ENCODE measurements at regions not wholly inside any gene's neighbourhood (a gene's known extent, or its start where the extent isn't known, plus 50 kb on each side); places are given as distances from the start of the nearest gene placed in this dataset.

- Mint-ChIP-seq H3K4me3 (no peak overlapping the region), H3K27ac (peak overlapping the region; percentile 66), H3K4me1 (ENCODE audit: low read depth) (peaks cover 37% of the 10 kb centered on the region), H3K36me3 (ENCODE audit: low read depth) (peaks cover 58% of the 10 kb centered on the region), H3K9me3 (no peaks in the 10 kb centered on the region), H3K27me3 (ENCODE audit: insufficient read depth) (no peaks in the 10 kb centered on the region)
- no peak for DNase-seq (ENCODE audit: low spot score)
- intact Hi-C loops (cut with micrococcal nuclease): no loop called here
Measured at GRCh38 chr7:130887182-130887956, 153.4 kb upstream of the KLF14 start.

GRCh38 chr7:130887957-130888371 is 154.0 kb upstream of the KLF14 start:
- intact Hi-C loops (cut with micrococcal nuclease): no loop called here

GRCh38 chr7:130888468-130888867 is 154.5 kb upstream of the KLF14 start:
- H3K36me3 Mint-ChIP-seq (ENCODE audit: low read depth): peaks cover 58% of the 10 kb centered on the region
- no peak overlapping the region for H3K4me3 Mint-ChIP-seq
- no peaks in the 10 kb centered on the region for H3K27me3 Mint-ChIP-seq (ENCODE audit: insufficient read depth)
- H3K4me1 Mint-ChIP-seq (ENCODE audit: low read depth): peaks cover 45% of the 10 kb centered on the region
- peak overlapping the region; percentile 66 for H3K27ac Mint-ChIP-seq
- intact Hi-C loops (cut with micrococcal nuclease): no loop called here
- DNase-seq (ENCODE audit: low spot score): no peak
- H3K9me3 Mint-ChIP-seq: no peaks in the 10 kb centered on the region

More at GRCh38 chr7:130887957-130888371, 154.0 kb upstream of the KLF14 start:
- H3K27me3 Mint-ChIP-seq (ENCODE audit: insufficient read depth): no peaks in the 10 kb centered on the region
- no peaks in the 10 kb centered on the region for H3K9me3 Mint-ChIP-seq
- H3K4me1 Mint-ChIP-seq (ENCODE audit: low read depth): peaks cover 42% of the 10 kb centered on the region
- peak overlapping the region; percentile 66 for H3K27ac Mint-ChIP-seq
- no peak for DNase-seq (ENCODE audit: low spot score)
- H3K36me3 Mint-ChIP-seq (ENCODE audit: low read depth): peaks cover 58% of the 10 kb centered on the region
- H3K4me3 Mint-ChIP-seq: no peak overlapping the region

- no peak overlapping the region for H3K4me3 Mint-ChIP-seq
- no peaks in the 10 kb centered on the region for H3K9me3 Mint-ChIP-seq
- intact Hi-C loops (cut with micrococcal nuclease): loop anchor here (10.0 kb wide), 2 partner anchors 54 to 534 kb away; no protein-coding TSS in a partner anchor
Measured at GRCh38 chr7:130890176-130891020, 156.4 kb upstream of the KLF14 start.

GRCh38 chr7:130891254-130892094 is 157.5 kb upstream of the KLF14 start:
- intact Hi-C loops (cut with micrococcal nuclease): loop anchor here (10.0 kb wide), 2 partner anchors 53 to 533 kb away; no protein-coding TSS in a partner anchor
- Mint-ChIP-seq H3K27me3 (ENCODE audit: insufficient read depth) (no peaks in the 10 kb centered on the region), H3K27ac (peak overlapping the region; percentile 40), H3K4me1 (ENCODE audit: low read depth) (peaks cover 71% of the 10 kb centered on the region), H3K9me3 (no peaks in the 10 kb centered on the region), H3K36me3 (ENCODE audit: low read depth) (peaks cover 70% of the 10 kb centered on the region), H3K4me3 (no peak overlapping the region)
- no peak for DNase-seq (ENCODE audit: low spot score)

More at GRCh38 chr7:130890176-130891020, 156.4 kb upstream of the KLF14 start:
- Mint-ChIP-seq H3K4me1 (ENCODE audit: low read depth) (peaks cover 60% of the 10 kb centered on the region), H3K27ac (peak overlapping the region; percentile 40), H3K36me3 (ENCODE audit: low read depth) (peaks cover 63% of the 10 kb centered on the region), H3K27me3 (ENCODE audit: insufficient read depth) (no peaks in the 10 kb centered on the region)
- no peak for DNase-seq (ENCODE audit: low spot score)

GRCh38 chr7:130893441-130893894 is 159.5 kb upstream of the KLF14 start:
- Mint-ChIP-seq H3K27ac (peak overlapping the region; percentile 89), H3K9me3 (no peaks in the 10 kb centered on the region), H3K4me1 (ENCODE audit: low read depth) (peaks cover 74% of the 10 kb centered on the region), H3K4me3 (no peak overlapping the region), H3K27me3 (ENCODE audit: insufficient read depth) (no peaks in the 10 kb centered on the region), H3K36me3 (ENCODE audit: low read depth) (peaks cover 63% of the 10 kb centered on the region)
- intact Hi-C loops (cut with micrococcal nuclease): loop anchor here (1.0 to 10.0 kb wide), 5 partner anchors 20 to 531 kb away; no protein-coding TSS in a partner anchor
- no peak for DNase-seq (ENCODE audit: low spot score)

GRCh38 chr7:130894146-130894908 is 160.3 kb upstream of the KLF14 start:
- intact Hi-C loops (cut with micrococcal nuclease): loop anchor here (10.0 kb wide), 2 partner anchors 50 to 530 kb away; no protein-coding TSS in a partner anchor
- peaks cover 60% of the 10 kb centered on the region for H3K36me3 Mint-ChIP-seq (ENCODE audit: low read depth)
- H3K9me3 Mint-ChIP-seq: no peaks in the 10 kb centered on the region
- peak overlapping the region; percentile 12 for H3K4me3 Mint-ChIP-seq
- H3K4me1 Mint-ChIP-seq (ENCODE audit: low read depth): peaks cover 74% of the 10 kb centered on the region
- H3K27ac Mint-ChIP-seq: peak overlapping the region; percentile 89
- no peak for DNase-seq (ENCODE audit: low spot score)
- no peaks in the 10 kb centered on the region for H3K27me3 Mint-ChIP-seq (ENCODE audit: insufficient read depth)

GRCh38 chr7:130894909-130895750 is 161.1 kb upstream of the KLF14 start:
- H3K4me3 Mint-ChIP-seq: peak overlapping the region; percentile 37
- DNase-seq (ENCODE audit: low spot score): no peak

GRCh38 chr7:130896051-130896881 is 162.3 kb upstream of the KLF14 start:
- peaks cover 83% of the 10 kb centered on the region for H3K4me1 Mint-ChIP-seq (ENCODE audit: low read depth)
- no peak overlapping the region for H3K4me3 Mint-ChIP-seq
- peaks cover 62% of the 10 kb centered on the region for H3K36me3 Mint-ChIP-seq (ENCODE audit: low read depth)
- H3K9me3 Mint-ChIP-seq: no peaks in the 10 kb centered on the region
- no peaks in the 10 kb centered on the region for H3K27me3 Mint-ChIP-seq (ENCODE audit: insufficient read depth)
- no peak for DNase-seq (ENCODE audit: low spot score)
- peak overlapping the region; percentile 89 for H3K27ac Mint-ChIP-seq
- intact Hi-C loops (cut with micrococcal nuclease): loop anchor here (2.0 to 10.0 kb wide), 4 partner anchors 49 to 617 kb away; no protein-coding TSS in a partner anchor

More at GRCh38 chr7:130894909-130895750, 161.1 kb upstream of the KLF14 start:
- peaks cover 66% of the 10 kb centered on the region for H3K36me3 Mint-ChIP-seq (ENCODE audit: low read depth)
- intact Hi-C loops (cut with micrococcal nuclease): loop anchor here (5.0 to 10.0 kb wide), 3 partner anchors 50 to 530 kb away; no protein-coding TSS in a partner anchor
- H3K27me3 Mint-ChIP-seq (ENCODE audit: insufficient read depth): no peaks in the 10 kb centered on the region
- H3K27ac Mint-ChIP-seq: peak overlapping the region; percentile 89
- peaks cover 82% of the 10 kb centered on the region for H3K4me1 Mint-ChIP-seq (ENCODE audit: low read depth)
- no peaks in the 10 kb centered on the region for H3K9me3 Mint-ChIP-seq

GRCh38 chr7:130896898-130897514 is 163.0 kb upstream of the KLF14 start:
- intact Hi-C loops (cut with micrococcal nuclease): loop anchor here (1.0 to 10.0 kb wide), 8 partner anchors 16 to 616 kb away; no protein-coding TSS in a partner anchor
- peak; percentile 53 for DNase-seq (ENCODE audit: low spot score)
- Mint-ChIP-seq H3K27me3 (ENCODE audit: insufficient read depth) (no peaks in the 10 kb centered on the region), H3K4me3 (peak overlapping the region; percentile 5), H3K4me1 (ENCODE audit: low read depth) (peaks cover 90% of the 10 kb centered on the region), H3K9me3 (no peaks in the 10 kb centered on the region), H3K27ac (peak overlapping the region; percentile 89), H3K36me3 (ENCODE audit: low read depth) (peaks cover 63% of the 10 kb centered on the region)

Data from activated T-helper 1 cell treated with anti-CD3 and anti-CD28 coated beads, Interleukin-12 subunit alpha, Interleukin-12 subunit beta, Interleukin-2, Interleukin-4 antibody, amounts not matched to agents 30 ng/mL and 10 ng/mL and 1 ng/mL, durations not matched to agents 14 hours and 24 hours and 36 hours (primary cell).